ENCODE measurements at regions not wholly inside any gene's neighbourhood (a gene's known extent, or its start where the extent isn't known, plus 50 kb on each side); places are given as distances from the start of the nearest gene placed in this dataset.

DNA sequence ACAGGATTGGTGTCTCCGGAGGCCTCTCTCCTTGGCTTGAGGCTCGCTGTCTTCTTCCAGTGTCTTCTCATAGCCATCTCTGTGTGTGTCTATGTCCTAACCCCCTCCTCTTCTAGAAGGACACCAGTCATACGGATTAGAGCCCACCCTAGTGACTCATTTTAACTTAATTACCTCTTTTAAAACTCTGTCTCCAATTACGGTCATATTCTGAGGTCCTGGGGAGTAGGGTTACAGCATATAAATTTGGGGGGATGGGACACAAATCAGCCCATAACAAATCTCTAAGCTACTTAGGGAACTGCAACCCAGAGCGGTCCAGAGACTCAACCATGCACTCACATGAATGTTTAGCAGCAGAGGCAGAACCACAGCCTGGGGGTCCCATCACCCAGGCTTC, 56.1 kb upstream of the SASH1 start:
- Histone ChIP-seq H3K79me2 (ENCODE audit: insufficient read depth, low read length) (peaks cover 2% of the 10 kb centered on the region), H3K9me3 (ENCODE audit: insufficient read depth, low read depth, low read length) (no peaks in the 10 kb centered on the region), H3K36me3 (ENCODE audit: insufficient read depth, low read length) (no peaks in the 10 kb centered on the region), H3K9ac (ENCODE audit: low read length) (no peak overlapping the region), H3K27me3 (ENCODE audit: insufficient read depth, low read length) (no peaks in the 10 kb centered on the region), H3K27ac (ENCODE audit: low read depth, low read length) (no peak overlapping the region), H2AFZ (ENCODE audit: low read depth, low read length) (no peak overlapping the region), H4K20me1 (ENCODE audit: insufficient read depth, low read length) (no peaks in the 10 kb centered on the region), H3K4me3 (ENCODE audit: insufficient read depth, low read depth, low read length) (no peak overlapping the region), H3K4me2 (ENCODE audit: low read length) (no peak overlapping the region), H3K4me1 (ENCODE audit: insufficient read depth, low read length) (peaks cover 3% of the 10 kb centered on the region)
- no peak for TF ChIP-seq EZH2 (IDR thresholded peaks at IDR 0.05; ENCODE audit: insufficient read depth, low read length)
- TF ChIP-seq, protein P1, sequence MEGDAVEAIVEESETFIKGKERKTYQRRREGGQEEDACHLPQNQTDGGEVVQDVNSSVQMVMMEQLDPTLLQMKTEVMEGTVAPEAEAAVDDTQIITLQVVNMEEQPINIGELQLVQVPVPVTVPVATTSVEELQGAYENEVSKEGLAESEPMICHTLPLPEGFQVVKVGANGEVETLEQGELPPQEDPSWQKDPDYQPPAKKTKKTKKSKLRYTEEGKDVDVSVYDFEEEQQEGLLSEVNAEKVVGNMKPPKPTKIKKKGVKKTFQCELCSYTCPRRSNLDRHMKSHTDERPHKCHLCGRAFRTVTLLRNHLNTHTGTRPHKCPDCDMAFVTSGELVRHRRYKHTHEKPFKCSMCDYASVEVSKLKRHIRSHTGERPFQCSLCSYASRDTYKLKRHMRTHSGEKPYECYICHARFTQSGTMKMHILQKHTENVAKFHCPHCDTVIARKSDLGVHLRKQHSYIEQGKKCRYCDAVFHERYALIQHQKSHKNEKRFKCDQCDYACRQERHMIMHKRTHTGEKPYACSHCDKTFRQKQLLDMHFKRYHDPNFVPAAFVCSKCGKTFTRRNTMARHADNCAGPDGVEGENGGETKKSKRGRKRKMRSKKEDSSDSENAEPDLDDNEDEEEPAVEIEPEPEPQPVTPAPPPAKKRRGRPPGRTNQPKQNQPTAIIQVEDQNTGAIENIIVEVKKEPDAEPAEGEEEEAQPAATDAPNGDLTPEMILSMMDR (IDR thresholded peaks at IDR 0.05; ENCODE audit: insufficient read depth, low read depth, low read length), result no peak
- FAIRE-seq, result no peak
- peaks cover 2% of the 10 kb centered on the region for H3K27me3 Mint-ChIP-seq (ENCODE audit: low read depth, unreplicated experiment)
- H3K27ac Mint-ChIP-seq (ENCODE audit: unreplicated experiment), result no peak overlapping the region
- H3K9me3 Mint-ChIP-seq (ENCODE audit: unreplicated experiment), result no peaks in the 10 kb centered on the region
- no peak overlapping the region for H3K4me3 Mint-ChIP-seq (ENCODE audit: unreplicated experiment)
- H3K36me3 Mint-ChIP-seq (ENCODE audit: low read depth, unreplicated experiment), result no peaks in the 10 kb centered on the region
- no peaks in the 10 kb centered on the region for H3K4me1 Mint-ChIP-seq (ENCODE audit: low read depth, unreplicated experiment)
- no peak for DNase-seq (ENCODE audit: low read depth)

DNA sequence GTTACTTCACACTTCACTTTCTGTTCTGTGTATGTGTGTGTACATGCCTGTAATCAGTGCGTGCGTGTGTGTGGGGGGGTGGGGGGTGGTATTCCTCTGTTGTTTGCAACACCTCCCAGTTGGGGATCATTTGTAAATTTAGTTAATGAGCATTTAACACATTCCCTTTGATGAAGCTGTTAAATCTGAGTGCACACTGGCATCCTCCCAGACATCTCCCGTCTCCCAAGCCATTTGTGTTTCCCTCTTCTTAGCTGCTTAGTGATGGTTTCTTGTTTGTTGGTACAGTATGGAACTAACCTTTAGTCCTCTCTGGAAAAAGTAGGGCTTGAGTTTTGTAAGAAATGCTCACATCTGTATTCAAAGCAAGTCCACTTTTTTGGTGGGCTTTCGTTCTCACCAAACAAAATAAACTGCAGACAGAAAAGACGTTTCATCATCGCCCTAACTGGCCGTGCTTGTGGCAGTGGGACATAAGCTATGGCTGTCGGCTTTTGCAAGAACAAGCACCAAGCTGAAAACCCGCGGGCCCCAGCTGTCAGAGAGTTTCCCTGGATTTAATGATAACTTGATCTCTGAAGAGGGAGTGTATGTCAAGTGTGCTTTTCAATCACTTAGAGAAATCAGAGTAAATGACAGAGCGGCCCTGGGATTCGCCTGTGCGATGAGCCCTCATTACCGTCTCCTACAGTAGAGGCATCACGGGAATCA, 54.9 kb upstream of the SASH1 start:
- TF ChIP-seq, protein P1 (IDR thresholded peaks at IDR 0.05; ENCODE audit: insufficient read depth, low read depth, low read length), result no peak
- TF ChIP-seq EZH2 (IDR thresholded peaks at IDR 0.05; ENCODE audit: insufficient read depth, low read length), result no peak
- no peaks in the 10 kb centered on the region for H3K4me1 Mint-ChIP-seq (ENCODE audit: low read depth, unreplicated experiment)
- H3K27me3 ChIP-seq (ENCODE audit: insufficient read depth, low read length), result no peaks in the 10 kb centered on the region
- no peaks in the 10 kb centered on the region for H3K36me3 Mint-ChIP-seq (ENCODE audit: low read depth, unreplicated experiment)
- peaks cover 2% of the 10 kb centered on the region for H3K27me3 Mint-ChIP-seq (ENCODE audit: low read depth, unreplicated experiment)
- H3K4me2 ChIP-seq (ENCODE audit: low read length), result peak overlapping the region; percentile 35
- H2AFZ ChIP-seq (ENCODE audit: low read depth, low read length), result no peak overlapping the region
- H3K4me1 ChIP-seq (ENCODE audit: insufficient read depth, low read length), result peaks cover 6% of the 10 kb centered on the region
- no peak overlapping the region for H3K27ac Mint-ChIP-seq (ENCODE audit: unreplicated experiment)
- no peaks in the 10 kb centered on the region for H3K9me3 ChIP-seq (ENCODE audit: insufficient read depth, low read depth, low read length)
- no peaks in the 10 kb centered on the region for H4K20me1 ChIP-seq (ENCODE audit: insufficient read depth, low read length)
- H3K4me3 ChIP-seq (ENCODE audit: insufficient read depth, low read depth, low read length), result no peak overlapping the region
- H3K9ac ChIP-seq (ENCODE audit: low read length), result no peak overlapping the region
- H3K36me3 ChIP-seq (ENCODE audit: insufficient read depth, low read length), result no peaks in the 10 kb centered on the region
- no peaks in the 10 kb centered on the region for H3K9me3 Mint-ChIP-seq (ENCODE audit: unreplicated experiment)
- DNase-seq (ENCODE audit: low read depth), result no peak
- no peak overlapping the region for H3K27ac ChIP-seq (ENCODE audit: low read depth, low read length)
- FAIRE-seq, result no peak
- peaks cover 2% of the 10 kb centered on the region for H3K79me2 ChIP-seq (ENCODE audit: insufficient read depth, low read length)
- H3K4me3 Mint-ChIP-seq (ENCODE audit: unreplicated experiment), result no peak overlapping the region

DNA sequence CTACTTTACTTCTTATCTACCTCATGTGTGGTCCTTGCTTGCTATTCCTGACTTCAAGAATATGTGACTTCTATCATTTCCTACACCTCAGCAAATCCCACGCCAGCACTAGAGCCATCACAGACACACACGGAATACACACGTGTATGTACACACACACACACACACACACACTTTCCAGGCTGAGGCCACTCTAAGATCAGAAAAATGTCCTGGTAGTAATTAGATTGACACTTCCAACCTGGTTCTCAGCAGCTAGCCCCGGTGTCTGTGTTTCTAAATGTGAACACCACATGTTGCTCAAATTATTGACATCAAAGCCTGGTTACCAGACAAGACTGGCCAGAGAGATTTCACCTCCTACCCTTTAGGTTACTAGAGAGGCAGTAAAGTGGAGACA, 54.1 kb upstream of the SASH1 start:
- DNase-seq (ENCODE audit: low read depth) (no peak), FAIRE-seq (no peak)
- no peaks in the 10 kb centered on the region for H3K4me1 Mint-ChIP-seq (ENCODE audit: low read depth, unreplicated experiment)
- no peak overlapping the region for H3K4me3 Mint-ChIP-seq (ENCODE audit: unreplicated experiment)
- no peak overlapping the region for H3K4me2 ChIP-seq (ENCODE audit: low read length)
- H3K27ac Mint-ChIP-seq (ENCODE audit: unreplicated experiment), result no peak overlapping the region
- no peaks in the 10 kb centered on the region for H3K36me3 ChIP-seq (ENCODE audit: insufficient read depth, low read length)
- H3K27ac ChIP-seq (ENCODE audit: low read depth, low read length), result no peak overlapping the region
- peaks cover 2% of the 10 kb centered on the region for H3K27me3 Mint-ChIP-seq (ENCODE audit: low read depth, unreplicated experiment)
- H3K9me3 ChIP-seq (ENCODE audit: insufficient read depth, low read depth, low read length), result no peaks in the 10 kb centered on the region
- no peak overlapping the region for H3K4me3 ChIP-seq (ENCODE audit: insufficient read depth, low read depth, low read length)
- H3K79me2 ChIP-seq (ENCODE audit: insufficient read depth, low read length), result peaks cover 2% of the 10 kb centered on the region
- TF ChIP-seq EZH2 (IDR thresholded peaks at IDR 0.05; ENCODE audit: insufficient read depth, low read length), result no peak
- TF ChIP-seq, protein P1 (IDR thresholded peaks at IDR 0.05; ENCODE audit: insufficient read depth, low read depth, low read length), result no peak
- H3K9me3 Mint-ChIP-seq (ENCODE audit: unreplicated experiment), result no peaks in the 10 kb centered on the region
- no peak overlapping the region for H3K9ac ChIP-seq (ENCODE audit: low read length)
- H3K36me3 Mint-ChIP-seq (ENCODE audit: low read depth, unreplicated experiment), result no peaks in the 10 kb centered on the region
- H3K27me3 ChIP-seq (ENCODE audit: insufficient read depth, low read length), result no peaks in the 10 kb centered on the region
- H2AFZ ChIP-seq (ENCODE audit: low read depth, low read length), result no peak overlapping the region
- H3K4me1 ChIP-seq (ENCODE audit: insufficient read depth, low read length), result peaks cover 6% of the 10 kb centered on the region
- H4K20me1 ChIP-seq (ENCODE audit: insufficient read depth, low read length), result no peaks in the 10 kb centered on the region

Data from astrocyte (in vitro differentiated cells and primary cell).